HepG2 (cell line): ENCODE measurements at regions not wholly inside any gene's neighbourhood (a gene's known extent, or its start where the extent isn't known, plus 50 kb on each side); places are given as distances from the start of the nearest gene placed in this dataset.
A peak's percentile ranks its signal among the peaks of the same experiment; 100 is the strongest.
"Not testable (repeated sequence)": the region's sequence is repeated elsewhere in the genome, so short reads cannot be mapped to it uniquely, and the experiment has no call there.

Experiments used
- ATAC-seq: fragments of 200-7000 bp; cut with Tn5 transposase; 3 replicates; pipeline ENCODE4 v1.9.1; 2020; ENCODE audit warnings: mild to moderate bottlenecking, moderate library complexity
- BruUV-seq: library from RNA; stranded (reverse); fragments of 400-500 nt; replicated peaks from 2 replicates; lab custom pipeline; 2021; lab: Mats Ljungman, UMichigan
- CTCF ChIA-PET: fragments of 300-600 bp; formaldehyde crosslinking; extraction: SDS; loops from one replicate; lab custom pipeline; 2021; ENCODE audit warnings: low total read pairs, inconsistent platforms, low intra/inter-chr PET ratio; lab: Yijun Ruan, JAX
- POLR2A ChIA-PET: fragments of 350-600 bp; sonication (Branson Sonifier 250); formaldehyde crosslinking; loops from one replicate; lab custom pipeline; 2020; ENCODE audit warnings: antibody characterized with exemption, inconsistent platforms; lab: Yijun Ruan, JAX
- DNase-seq: peaks from one replicate; pipeline ENCODE4 v3.0.0-alpha.2; 2015; ENCODE audit warnings: low spot score
- FAIRE-seq: peaks from 3 replicates; lab custom pipeline; 2011; peaks lifted over from hg19 to GRCh38; lab: Jason Lieb, UNC
- H2AFZ ChIP-seq: one replicate; pipeline ENCODE4 v1.6.1; 2011; ENCODE audit warnings: low read length, inconsistent platforms
- H3K27ac ChIP-seq: fragments of 300-600 bp; 3 replicates; pipeline ENCODE4 v1.8.0; 2011; ENCODE audit warnings: mixed run types, mild to moderate bottlenecking, mixed read lengths, low read length, inconsistent platforms; ENCODE audit not compliant: insufficient read depth; ENCODE audit errors: extremely low read length
- H3K27me3 ChIP-seq, 2 experiments: fragments of 200-600 bp in 1 of 2; 2 replicates in 1 of 2; 3 replicates in 1 of 2; pipeline versions ENCODE4 v1.6.0 to v1.8.0; 2011; ENCODE audit warnings: low read length in 2 of 2, mild to moderate bottlenecking in 2 of 2, moderate library complexity in 2 of 2, inconsistent platforms in 1 of 2; ENCODE audit not compliant: insufficient read depth in 2 of 2, control insufficient read depth in 1 of 2
- H3K36me3 ChIP-seq, 2 experiments: fragments of 200-600 bp in 1 of 2; replicated peaks in 1 of 2; 2 replicates in 1 of 2; 3 replicates in 1 of 2; pipeline versions ENCODE4 v1.5.1 to v1.8.0; 2011; ENCODE audit warnings: low read length in 2 of 2, inconsistent platforms in 1 of 2; ENCODE audit not compliant: insufficient read depth in 2 of 2, control insufficient read depth in 1 of 2
- H3K4me1 ChIP-seq: 2 replicates; pipeline ENCODE4 v1.5.1; 2012; ENCODE audit warnings: low read length, inconsistent platforms; ENCODE audit not compliant: insufficient read depth
- H3K4me2 ChIP-seq: 2 replicates; pipeline ENCODE4 v1.6.0; 2011; ENCODE audit warnings: low read depth, low read length, inconsistent platforms
- H3K4me3 ChIP-seq, 3 experiments: fragments of 200-600 bp in 1 of 3; sonication (generic), shearing (Covaris generic) in 1 of 3; replicated peaks in 1 of 3; 2 replicates each; pipeline ENCODE4 v1.5.1; 2011 to 2016; ENCODE audit warnings: low read length in 3 of 3, inconsistent platforms in 2 of 3, low read depth in 2 of 3, mild to moderate bottlenecking in 2 of 3, control low read depth in 1 of 3, mixed read lengths in 1 of 3; ENCODE audit not compliant: insufficient read depth in 1 of 3
- H3K79me2 ChIP-seq: one replicate; pipeline ENCODE4 v1.6.1; 2011; ENCODE audit warnings: low read length, inconsistent platforms; ENCODE audit not compliant: insufficient read depth
- H3K9ac ChIP-seq: 2 replicates; pipeline ENCODE4 v1.6.0; 2011; ENCODE audit warnings: mild to moderate bottlenecking, low read depth, low read length, inconsistent platforms; ENCODE audit not compliant: insufficient read depth
- H3K9me3 ChIP-seq: 2 replicates; pipeline ENCODE4 v1.5.1; 2012; ENCODE audit warnings: mild to moderate bottlenecking, low read length
- H4K20me1 ChIP-seq: 2 replicates; pipeline ENCODE4 v1.6.0; 2011; ENCODE audit warnings: inconsistent platforms, mild to moderate bottlenecking, low read length, moderate library complexity; ENCODE audit not compliant: insufficient read depth
- FOXA3 ChIP-seq: IDR thresholded peaks from 2 replicates; pipeline ENCODE4 v1.6.1; 2016; ENCODE audit warnings: missing genetic modification reagents, missing compliant biosample characterization
- HNF4A ChIP-seq: sonication (generic); formaldehyde crosslinking; IDR thresholded peaks from 2 replicates; pipeline ENCODE4 v1.4.0; 2020; ENCODE audit warnings: missing genetic modification reagents
- SALL2 ChIP-seq: sonication (generic); formaldehyde crosslinking; IDR thresholded peaks from 2 replicates; pipeline ENCODE4 v1.8.1; 2023; ENCODE audit warnings: mild to moderate bottlenecking, missing genetic modification reagents, inconsistent platforms
- SRSF1 ChIP-seq: fragments of 200-400 bp; formaldehyde crosslinking; optimal IDR thresholded peaks from 2 replicates; pipeline ENCODE3; 2017; ENCODE audit warnings: mild to moderate bottlenecking, low read depth, low read length, moderate library complexity
- TARDBP ChIP-seq: sonication (generic); formaldehyde crosslinking; IDR thresholded peaks from 2 replicates; pipeline ENCODE4 v1.8.0; 2022; ENCODE audit warnings: mild to moderate bottlenecking, missing genetic modification reagents
- ZFY ChIP-seq: sonication (generic); formaldehyde crosslinking; IDR thresholded peaks from 2 replicates; pipeline ENCODE4 v1.4.0; 2020; ENCODE audit warnings: missing genetic modification reagents
- ZNF101 ChIP-seq: sonication (generic); formaldehyde crosslinking; IDR thresholded peaks from 2 replicates; pipeline ENCODE4 v1.4.0; 2020; ENCODE audit warnings: mild to moderate bottlenecking, low read depth, missing genetic modification reagents, borderline replicate concordance
- ZNF230 ChIP-seq: sonication (generic); formaldehyde crosslinking; IDR thresholded peaks from 2 replicates; pipeline ENCODE4 v1.4.0; 2020; ENCODE audit warnings: mild to moderate bottlenecking, missing genetic modification reagents
- ZNF292 ChIP-seq: sonication (generic); formaldehyde crosslinking; IDR thresholded peaks from 2 replicates; pipeline ENCODE4 v1.8.1; 2022; ENCODE audit warnings: mild to moderate bottlenecking, low read depth, missing genetic modification reagents, borderline replicate concordance
- ZNF780A ChIP-seq: sonication (generic); formaldehyde crosslinking; IDR thresholded peaks from 2 replicates; pipeline ENCODE4 v1.8.0; 2022; ENCODE audit warnings: mild to moderate bottlenecking, missing genetic modification reagents, moderate library complexity
- WGBS: methylation state at CpG from one replicate; pipeline ENCODE4 v1.1.6; 2017; ENCODE audit warnings: low lambda C conversion rate; 5-methylcytosine and 5-hydroxymethylcytosine counted together
- in situ Hi-C: cut with HindIII; loops from 2 replicates; pipeline ENCODE4 v1.10.0; 2017; ENCODE audit warnings: low pct_unique_long_range_greater_than_20kb; ENCODE audit not compliant: extremely low pct_ligation_motif_present
- intact Hi-C: fragments of 100-400 bp; cut with micrococcal nuclease; formaldehyde crosslinking; loops from one replicate; pipeline ENCODE4 v1.10.0; 2022; ENCODE audit not compliant: unreplicated experiment
- TF ChIP-seq, protein P1 (sequence below): sonication (generic); formaldehyde crosslinking; IDR thresholded peaks from 2 replicates; pipeline ENCODE4 v1.5.1; 2020; ENCODE audit warnings: missing genetic modification reagents, mild to moderate bottlenecking, borderline replicate concordance

DNA sequence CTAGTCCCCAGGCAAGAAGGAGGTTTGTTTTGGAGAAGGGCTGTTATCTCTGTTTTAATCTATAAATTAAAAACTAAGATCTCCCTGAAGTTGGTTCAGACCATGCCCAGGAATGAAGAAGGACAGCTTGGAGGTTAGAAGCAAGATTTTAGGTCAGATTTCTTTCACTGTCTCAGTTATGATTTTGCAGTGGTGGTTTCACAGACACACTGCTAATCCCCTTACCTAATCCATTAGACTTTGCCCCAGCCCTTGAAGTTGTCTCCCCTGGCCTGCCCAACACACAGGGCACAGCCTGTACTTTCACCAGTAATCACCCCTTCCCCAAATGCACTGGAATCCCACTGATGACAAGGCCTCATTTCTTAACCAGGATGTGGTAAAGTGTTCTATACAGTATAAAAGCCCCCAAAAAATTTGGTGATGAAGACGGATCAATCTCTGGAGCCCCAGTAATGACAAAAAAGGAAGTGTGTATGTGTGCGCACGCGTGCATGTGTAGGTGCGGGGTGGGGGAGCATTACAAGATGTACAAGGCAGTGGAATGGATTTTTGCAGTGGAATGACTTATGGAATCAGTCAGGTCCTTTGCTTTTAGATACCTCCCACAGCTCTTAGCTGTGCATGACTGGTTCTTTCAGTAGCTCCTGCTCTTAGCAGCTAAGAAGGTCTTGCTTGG is 73.1 kb upstream of the TERB2 start (continued):
- no peak for TF ChIP-seq ZNF780A
- peak; percentile 41; the same call in 1 of the 2 replicates for TF ChIP-seq ZNF292 (CRISPR knock-in tag)
- no peak for TF ChIP-seq TARDBP (CRISPR knock-in tag)
- TF ChIP-seq SRSF1 = no peak
- TF ChIP-seq SALL2 (CRISPR knock-in tag) = no peak
- TF ChIP-seq HNF4A (CRISPR knock-in tag) = peak; percentile 73
- no peak for TF ChIP-seq ZNF230 (CRISPR knock-in tag)
- TF ChIP-seq ZNF101 = no peak
- TF ChIP-seq FOXA3 (CRISPR knock-in tag) = no peak
- no peak for TF ChIP-seq ZFY (CRISPR knock-in tag)
- TF ChIP-seq, protein P1, sequence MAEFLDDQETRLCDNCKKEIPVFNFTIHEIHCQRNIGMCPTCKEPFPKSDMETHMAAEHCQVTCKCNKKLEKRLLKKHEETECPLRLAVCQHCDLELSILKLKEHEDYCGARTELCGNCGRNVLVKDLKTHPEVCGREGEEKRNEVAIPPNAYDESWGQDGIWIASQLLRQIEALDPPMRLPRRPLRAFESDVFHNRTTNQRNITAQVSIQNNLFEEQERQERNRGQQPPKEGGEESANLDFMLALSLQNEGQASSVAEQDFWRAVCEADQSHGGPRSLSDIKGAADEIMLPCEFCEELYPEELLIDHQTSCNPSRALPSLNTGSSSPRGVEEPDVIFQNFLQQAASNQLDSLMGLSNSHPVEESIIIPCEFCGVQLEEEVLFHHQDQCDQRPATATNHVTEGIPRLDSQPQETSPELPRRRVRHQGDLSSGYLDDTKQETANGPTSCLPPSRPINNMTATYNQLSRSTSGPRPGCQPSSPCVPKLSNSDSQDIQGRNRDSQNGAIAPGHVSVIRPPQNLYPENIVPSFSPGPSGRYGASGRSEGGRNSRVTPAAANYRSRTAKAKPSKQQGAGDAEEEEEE (CRISPR knock-in tag) = no peak
- TF ChIP-seq, all 625 proteins: peak for 4

DNA sequence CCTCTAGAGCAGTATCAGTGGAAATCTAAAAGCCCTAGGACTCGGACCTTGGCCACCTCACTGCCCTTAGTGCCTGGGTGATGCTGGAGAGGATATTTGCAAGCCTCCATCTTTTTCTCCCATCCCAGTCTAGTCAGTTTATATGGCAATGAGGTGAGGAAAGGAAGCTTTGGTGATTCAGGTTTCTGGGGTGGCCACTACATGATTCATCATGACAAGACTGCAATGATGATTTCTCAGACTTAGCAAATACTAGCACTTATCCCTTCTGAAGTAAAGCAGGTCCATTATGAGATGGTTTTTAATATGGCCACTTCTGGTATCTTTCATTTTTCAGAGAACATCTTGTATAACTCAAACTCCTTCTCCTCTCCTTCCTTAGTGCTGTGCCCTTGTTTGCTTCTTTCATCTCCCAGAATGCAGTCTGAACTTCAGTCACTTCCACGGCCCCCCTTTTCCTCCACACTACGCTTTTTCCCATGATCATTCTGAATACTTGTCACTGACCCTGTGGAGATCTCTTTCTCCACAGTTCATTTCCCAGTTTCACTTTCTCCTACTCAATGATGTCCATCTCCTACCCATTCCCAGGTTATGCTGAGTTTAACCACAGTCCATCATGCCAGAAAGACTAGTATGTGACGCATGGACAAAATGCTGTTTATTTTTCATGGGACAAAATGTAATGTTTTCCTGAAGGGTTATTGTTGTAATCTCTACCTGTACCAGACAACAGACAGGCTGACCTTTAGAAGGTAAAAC is 57.4 kb upstream of the TERB2 start:
- H3K79me2 ChIP-seq, in situ Hi-C loops, H3K4me3 ChIP-seq, H3K36me3 ChIP-seq, intact Hi-C loops, H4K20me1 ChIP-seq, H3K27me3 ChIP-seq, H3K9me3 ChIP-seq, DNase-seq, BruUV-seq, CTCF ChIA-PET, H3K9ac ChIP-seq, ATAC-seq, H2AFZ ChIP-seq, POLR2A ChIA-PET, H3K4me2 ChIP-seq, H3K4me1 ChIP-seq, H3K27ac ChIP-seq: not testable (repeated sequence)
- FAIRE-seq = peak; percentile 53
- WGBS = 13% methylated on average over 3 of the region's 4 CpGs

DNA sequence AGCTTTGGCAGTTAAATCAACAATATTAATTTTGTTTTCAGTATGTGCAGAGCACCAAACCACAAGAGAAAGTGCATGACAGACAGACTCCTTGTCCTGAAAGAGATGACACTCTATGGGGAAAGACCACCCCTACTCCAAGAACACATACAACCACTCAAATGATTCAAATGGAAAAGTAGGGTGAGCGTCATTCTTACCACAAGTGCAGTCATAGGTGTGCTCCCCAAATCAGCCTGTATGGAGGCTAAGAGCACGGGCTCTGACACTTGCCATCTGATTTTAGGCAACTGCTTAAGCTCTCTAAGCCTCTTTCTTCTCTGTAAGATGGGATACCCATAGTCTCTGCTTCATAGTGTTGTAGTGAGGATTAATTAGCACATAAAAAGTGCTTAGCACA is 56.7 kb upstream of the TERB2 start:
- H3K9me3 ChIP-seq, POLR2A ChIA-PET, H3K27ac ChIP-seq, H3K9ac ChIP-seq, H3K27me3 ChIP-seq, intact Hi-C loops, H2AFZ ChIP-seq, H3K79me2 ChIP-seq, H3K4me2 ChIP-seq, H3K4me1 ChIP-seq, BruUV-seq, H3K36me3 ChIP-seq, ATAC-seq, DNase-seq, FAIRE-seq, CTCF ChIA-PET, H3K4me3 ChIP-seq, H4K20me1 ChIP-seq: not testable (repeated sequence)
- in situ Hi-C loops = loop anchor here (25.0 kb wide), 1 partner anchor 312 kb away; no protein-coding TSS in a partner anchor
- WGBS = 17% methylated on average over 1 of the region's 2 CpGs
